GM23338 (cell line): ENCODE measurements at regions not wholly inside any gene's neighbourhood (a gene's known extent, or its start where the extent isn't known, plus 50 kb on each side); places are given as distances from the start of the nearest gene placed in this dataset.

ENCODE experiments used
- ATAC-seq: fragments of 200-7000 bp; cut with Tn5 transposase; 3 replicates; pipeline ENCODE4 v1.9.1; 2020
- DNase-seq: peaks from one replicate; pipeline ENCODE4 v3.0.0-alpha.2; 2015; ENCODE audit warnings: low spot score
- H2AFZ ChIP-seq: fragments of 200-600 bp; sonication (generic); 2 replicates; pipeline ENCODE4 v1.8.0; 2016; ENCODE audit warnings: antibody characterized with exemption, mild to moderate bottlenecking, moderate library complexity
- H3F3A ChIP-seq: fragments of 200-600 bp; sonication (generic); replicated peaks from 2 replicates; pipeline ENCODE4 v1.8.0; 2017; ENCODE audit warnings: antibody characterized with exemption, mixed run types, low read depth
- H3K27ac ChIP-seq: fragments of 200-600 bp; sonication (generic); 2 replicates; pipeline ENCODE4 v1.6.1; 2016; ENCODE audit warnings: low read depth
- H3K27me3 ChIP-seq: fragments of 200-600 bp; sonication (generic); 2 replicates; pipeline ENCODE4 v1.8.0; 2016; ENCODE audit warnings: mild to moderate bottlenecking, mixed run types, moderate library complexity; ENCODE audit not compliant: insufficient read depth
- H3K36me3 ChIP-seq: fragments of 200-600 bp; sonication (generic); 2 replicates; pipeline ENCODE4 v1.8.0; 2016; ENCODE audit warnings: mild to moderate bottlenecking; ENCODE audit not compliant: insufficient read depth
- H3K4me1 ChIP-seq: fragments of 200-600 bp; sonication (generic); 2 replicates; pipeline ENCODE4 v1.8.0; 2016; ENCODE audit warnings: mild to moderate bottlenecking, moderate library complexity; ENCODE audit not compliant: insufficient read depth
- H3K4me2 ChIP-seq: fragments of 200-600 bp; sonication (generic); 2 replicates; pipeline ENCODE4 v1.7.1; 2017; ENCODE audit warnings: mixed run types
- H3K4me3 ChIP-seq: fragments of 200-600 bp; sonication (generic); 2 replicates; pipeline ENCODE4 v1.6.1; 2016; ENCODE audit warnings: mixed run types
- H3K79me2 ChIP-seq: fragments of 200-600 bp; sonication (generic); replicated peaks from 2 replicates; pipeline ENCODE4 v1.8.0; 2017; ENCODE audit warnings: mild to moderate bottlenecking; ENCODE audit not compliant: insufficient read depth
- H3K9me2 ChIP-seq: fragments of 200-600 bp; sonication (generic); 2 replicates; pipeline ENCODE4 v1.8.0; 2017; ENCODE audit not compliant: insufficient read depth
- H4K20me1 ChIP-seq: fragments of 200-600 bp; sonication (generic); replicated peaks from 2 replicates; pipeline ENCODE4 v1.8.0; 2017; ENCODE audit warnings: mild to moderate bottlenecking; ENCODE audit not compliant: insufficient read depth
- H3K27ac Mint-ChIP-seq: 2 replicates; pipeline ENCODE4 v1.8.0; 2020; ENCODE audit warnings: inconsistent platforms, mild to moderate bottlenecking, moderate library complexity, mixed read lengths
- H3K27me3 Mint-ChIP-seq: 3 replicates; pipeline ENCODE4 v1.8.0; 2022; ENCODE audit warnings: low read depth, mild to moderate bottlenecking, moderate library complexity, mixed read lengths, inconsistent platforms; ENCODE audit not compliant: insufficient read depth, poor library complexity
- H3K36me3 Mint-ChIP-seq: 3 replicates; pipeline ENCODE4 v1.8.0; 2021; ENCODE audit warnings: low read depth, mild to moderate bottlenecking, inconsistent platforms, moderate library complexity, mixed read lengths
- H3K4me1 Mint-ChIP-seq: 3 replicates; pipeline ENCODE4 v1.8.0; 2020; ENCODE audit warnings: mild to moderate bottlenecking, inconsistent platforms, mixed read lengths
- H3K4me3 Mint-ChIP-seq: 3 replicates; pipeline ENCODE4 v1.8.0; 2021; ENCODE audit warnings: moderate library complexity, mild to moderate bottlenecking, inconsistent platforms, mixed read lengths
- H3K9me3 Mint-ChIP-seq: 3 replicates; pipeline ENCODE4 v1.8.0; 2020; ENCODE audit warnings: moderate library complexity, mild to moderate bottlenecking, inconsistent platforms, mixed read lengths
- ETS1 ChIP-seq: IDR thresholded peaks from 2 replicates; pipeline ENCODE4 v1.6.1; 2016; ENCODE audit warnings: antibody characterized with exemption
- EZH2phosphoT487 ChIP-seq: fragments of 200-600 bp; sonication (generic); IDR thresholded peaks from one replicate; pipeline ENCODE4 v1.8.1; 2018; ENCODE audit warnings: antibody characterized with exemption; ENCODE audit not compliant: unreplicated experiment
- JUNB ChIP-seq: IDR thresholded peaks from one replicate; pipeline ENCODE4 v1.6.1; 2016; ENCODE audit warnings: antibody characterized with exemption; ENCODE audit not compliant: unreplicated experiment
- NANOG ChIP-seq: IDR thresholded peaks from 2 replicates; pipeline ENCODE4 v1.6.1; 2016; ENCODE audit warnings: antibody characterized with exemption, borderline replicate concordance
- STAT1 ChIP-seq: IDR thresholded peaks from one replicate; pipeline ENCODE4 v1.6.1; 2016; ENCODE audit warnings: antibody characterized with exemption; ENCODE audit not compliant: unreplicated experiment
- TF ChIP-seq, protein P1 (sequence below): fragments of 250-450 bp; sonication (Bioruptor Pico); IDR thresholded peaks from 2 replicates; pipeline ENCODE4 v1.5.0; 2020; ENCODE audit warnings: mild to moderate bottlenecking, moderate library complexity

DNA sequence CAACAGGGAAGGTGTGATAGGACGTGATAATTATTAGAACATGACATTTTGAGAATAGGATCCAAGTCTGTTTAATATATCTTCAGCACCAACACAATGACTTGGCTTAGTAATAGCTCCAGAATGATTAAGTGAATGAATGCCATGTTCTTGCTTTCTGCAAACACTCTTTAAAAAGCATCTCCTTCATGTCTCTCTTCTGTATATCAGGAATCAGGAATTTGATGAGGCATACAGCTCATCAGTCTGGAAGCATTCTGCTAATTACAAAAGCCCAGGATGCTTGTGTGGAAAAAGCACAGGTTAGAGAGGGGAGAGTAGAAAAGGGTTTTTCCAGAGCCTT lies 113.0 kb upstream of the ZNF648 start:
- no peaks in the 10 kb centered on the region for H3K79me2 ChIP-seq
- no peaks in the 10 kb centered on the region for H3K27me3 Mint-ChIP-seq
- H3K4me1 Mint-ChIP-seq: peaks cover 3% of the 10 kb centered on the region; the same call in 2 of the 3 replicates
- no peak overlapping the region for H2AFZ ChIP-seq
- no peak overlapping the region for H3K27ac ChIP-seq
- H4K20me1 ChIP-seq: no peaks in the 10 kb centered on the region
- no peak for DNase-seq
- H3K27ac Mint-ChIP-seq: no peak overlapping the region
- H3F3A ChIP-seq: no peaks in the 10 kb centered on the region
- H3K27me3 ChIP-seq: no peaks in the 10 kb centered on the region
- H3K9me2 ChIP-seq: peaks cover 6% of the 10 kb centered on the region; the same call in 1 of the 2 replicates
- no peak for TF ChIP-seq STAT1
- no peak for TF ChIP-seq ETS1
- TF ChIP-seq EZH2phosphoT487: no peak
- TF ChIP-seq, protein P1, sequence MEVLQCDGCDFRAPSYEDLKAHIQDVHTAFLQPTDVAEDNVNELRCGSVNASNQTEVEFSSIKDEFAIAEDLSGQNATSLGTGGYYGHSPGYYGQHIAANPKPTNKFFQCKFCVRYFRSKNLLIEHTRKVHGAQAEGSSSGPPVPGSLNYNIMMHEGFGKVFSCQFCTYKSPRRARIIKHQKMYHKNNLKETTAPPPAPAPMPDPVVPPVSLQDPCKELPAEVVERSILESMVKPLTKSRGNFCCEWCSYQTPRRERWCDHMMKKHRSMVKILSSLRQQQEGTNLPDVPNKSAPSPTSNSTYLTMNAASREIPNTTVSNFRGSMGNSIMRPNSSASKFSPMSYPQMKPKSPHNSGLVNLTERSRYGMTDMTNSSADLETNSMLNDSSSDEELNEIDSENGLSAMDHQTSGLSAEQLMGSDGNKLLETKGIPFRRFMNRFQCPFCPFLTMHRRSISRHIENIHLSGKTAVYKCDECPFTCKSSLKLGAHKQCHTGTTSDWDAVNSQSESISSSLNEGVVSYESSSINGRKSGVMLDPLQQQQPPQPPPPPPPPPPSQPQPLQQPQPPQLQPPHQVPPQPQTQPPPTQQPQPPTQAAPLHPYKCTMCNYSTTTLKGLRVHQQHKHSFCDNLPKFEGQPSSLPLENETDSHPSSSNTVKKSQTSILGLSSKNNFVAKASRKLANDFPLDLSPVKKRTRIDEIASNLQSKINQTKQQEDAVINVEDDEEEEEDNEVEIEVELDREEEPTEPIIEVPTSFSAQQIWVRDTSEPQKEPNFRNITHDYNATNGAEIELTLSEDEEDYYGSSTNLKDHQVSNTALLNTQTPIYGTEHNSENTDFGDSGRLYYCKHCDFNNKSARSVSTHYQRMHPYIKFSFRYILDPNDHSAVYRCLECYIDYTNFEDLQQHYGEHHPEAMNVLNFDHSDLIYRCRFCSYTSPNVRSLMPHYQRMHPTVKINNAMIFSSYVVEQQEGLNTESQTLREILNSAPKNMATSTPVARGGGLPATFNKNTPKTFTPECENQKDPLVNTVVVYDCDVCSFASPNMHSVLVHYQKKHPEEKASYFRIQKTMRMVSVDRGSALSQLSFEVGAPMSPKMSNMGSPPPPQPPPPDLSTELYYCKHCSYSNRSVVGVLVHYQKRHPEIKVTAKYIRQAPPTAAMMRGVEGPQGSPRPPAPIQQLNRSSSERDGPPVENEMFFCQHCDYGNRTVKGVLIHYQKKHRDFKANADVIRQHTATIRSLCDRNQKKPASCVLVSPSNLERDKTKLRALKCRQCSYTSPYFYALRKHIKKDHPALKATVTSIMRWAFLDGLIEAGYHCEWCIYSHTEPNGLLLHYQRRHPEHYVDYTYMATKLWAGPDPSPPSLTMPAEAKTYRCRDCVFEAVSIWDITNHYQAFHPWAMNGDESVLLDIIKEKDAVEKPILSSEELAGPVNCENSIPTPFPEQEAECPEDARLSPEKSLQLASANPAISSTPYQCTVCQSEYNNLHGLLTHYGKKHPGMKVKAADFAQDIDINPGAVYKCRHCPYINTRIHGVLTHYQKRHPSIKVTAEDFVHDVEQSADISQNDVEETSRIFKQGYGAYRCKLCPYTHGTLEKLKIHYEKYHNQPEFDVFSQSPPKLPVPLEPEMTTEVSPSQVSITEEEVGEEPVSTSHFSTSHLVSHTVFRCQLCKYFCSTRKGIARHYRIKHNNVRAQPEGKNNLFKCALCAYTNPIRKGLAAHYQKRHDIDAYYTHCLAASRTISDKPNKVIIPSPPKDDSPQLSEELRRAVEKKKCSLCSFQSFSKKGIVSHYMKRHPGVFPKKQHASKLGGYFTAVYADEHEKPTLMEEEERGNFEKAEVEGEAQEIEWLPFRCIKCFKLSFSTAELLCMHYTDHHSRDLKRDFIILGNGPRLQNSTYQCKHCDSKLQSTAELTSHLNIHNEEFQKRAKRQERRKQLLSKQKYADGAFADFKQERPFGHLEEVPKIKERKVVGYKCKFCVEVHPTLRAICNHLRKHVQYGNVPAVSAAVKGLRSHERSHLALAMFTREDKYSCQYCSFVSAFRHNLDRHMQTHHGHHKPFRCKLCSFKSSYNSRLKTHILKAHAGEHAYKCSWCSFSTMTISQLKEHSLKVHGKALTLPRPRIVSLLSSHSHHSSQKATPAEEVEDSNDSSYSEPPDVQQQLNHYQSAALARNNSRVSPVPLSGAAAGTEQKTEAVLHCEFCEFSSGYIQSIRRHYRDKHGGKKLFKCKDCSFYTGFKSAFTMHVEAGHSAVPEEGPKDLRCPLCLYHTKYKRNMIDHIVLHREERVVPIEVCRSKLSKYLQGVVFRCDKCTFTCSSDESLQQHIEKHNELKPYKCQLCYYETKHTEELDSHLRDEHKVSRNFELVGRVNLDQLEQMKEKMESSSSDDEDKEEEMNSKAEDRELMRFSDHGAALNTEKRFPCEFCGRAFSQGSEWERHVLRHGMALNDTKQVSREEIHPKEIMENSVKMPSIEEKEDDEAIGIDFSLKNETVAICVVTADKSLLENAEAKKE: no peak
- no peaks in the 10 kb centered on the region for H3K36me3 ChIP-seq
- H3K4me2 ChIP-seq: no peak overlapping the region
- no peak overlapping the region for H3K4me3 Mint-ChIP-seq
- no peak overlapping the region for H3K4me3 ChIP-seq
- no peak for ATAC-seq
- no peaks in the 10 kb centered on the region for H3K9me3 Mint-ChIP-seq
- H3K4me1 ChIP-seq: no peaks in the 10 kb centered on the region
- no peaks in the 10 kb centered on the region for H3K36me3 Mint-ChIP-seq

- H3K9me2 ChIP-seq: peaks cover 6% of the 10 kb centered on the region; the same call in 1 of the 2 replicates
- H3K4me3 ChIP-seq: no peak overlapping the region
- no peaks in the 10 kb centered on the region for H3K36me3 ChIP-seq
- H3K27ac ChIP-seq: no peak overlapping the region
- Mint-ChIP-seq H3K27me3 (no peaks in the 10 kb centered on the region), H3K9me3 (no peaks in the 10 kb centered on the region), H3K27ac (no peak overlapping the region), H3K4me1 (peaks cover 8% of the 10 kb centered on the region; the same call in 2 of the 3 replicates), H3K4me3 (no peak overlapping the region), H3K36me3 (no peaks in the 10 kb centered on the region)
- H3K79me2 ChIP-seq: no peaks in the 10 kb centered on the region
- H3K4me2 ChIP-seq: no peak overlapping the region
- no peaks in the 10 kb centered on the region for H3K27me3 ChIP-seq
- no peak overlapping the region for H2AFZ ChIP-seq
- H4K20me1 ChIP-seq: no peaks in the 10 kb centered on the region
- DNase-seq (no peak), ATAC-seq (no peak)
- H3K4me1 ChIP-seq: no peaks in the 10 kb centered on the region
- no peaks in the 10 kb centered on the region for H3F3A ChIP-seq
- TF ChIP-seq NANOG: no peak
- TF ChIP-seq EZH2phosphoT487: no peak
- no peak for TF ChIP-seq JUNB
Observed at GRCh38 chr1:182173808-182174512, 112.4 kb upstream of the ZNF648 start.
